Sigmoid colon (tissue), 4 donors: ENCODE measurements at regions not wholly inside any gene's neighbourhood (a gene's known extent, or its start where the extent isn't known, plus 50 kb on each side); places are given as distances from the start of the nearest gene placed in this dataset.

Experiments
- CTCF ChIP-seq, 4 experiments: fragments of 450-650 bp in 3 of 4; fragments of 200-600 bp in 1 of 4; IDR thresholded peaks; one replicate each; pipeline ENCODE4 v1.5.1; 2016 to 2019; ENCODE audit warnings: antibody characterized with exemption in 4 of 4, mild to moderate bottlenecking in 3 of 4, moderate library complexity in 2 of 4
- POLR2AphosphoS5 ChIP-seq, 4 donors: sonication (generic); formaldehyde crosslinking; IDR thresholded peaks; one replicate each; pipeline ENCODE4 v1.6.1; 2017; ENCODE audit warnings: antibody characterized with exemption in 4 of 4

DNA sequence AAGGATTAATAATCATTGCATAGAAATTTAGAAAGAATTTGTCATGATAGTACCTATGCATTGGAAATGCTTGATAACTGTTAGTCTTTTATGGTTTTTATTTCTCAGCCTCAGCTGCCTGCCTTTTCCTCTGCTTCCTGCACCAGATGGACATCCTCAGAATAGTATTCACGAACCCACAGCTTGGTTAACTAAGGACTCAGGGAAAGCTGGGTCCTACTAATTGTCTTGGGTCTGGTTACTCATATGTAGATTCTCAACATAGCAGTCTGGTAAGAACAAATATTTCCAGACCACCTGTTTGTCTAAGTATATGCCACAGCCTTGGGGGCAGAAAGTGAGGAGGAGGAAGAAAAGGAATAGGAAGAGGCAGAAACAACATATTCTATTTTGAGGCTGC lies 464.5 kb upstream of the SMARCA2 start:
- TF ChIP-seq CTCF (IDR thresholded peaks at IDR 0.05) (no peak), POLR2AphosphoS5 (IDR thresholded peaks at IDR 0.05) (no peak)
